T1000 (cell line): ENCODE measurements at regions not wholly inside any gene's neighbourhood (a gene's known extent, or its start where the extent isn't known, plus 50 kb on each side); places are given as distances from the start of the nearest gene placed in this dataset.

Experiments used
- DNase-seq: peaks from one replicate; lab custom pipeline; 2025; ENCODE audit warnings: mixed read lengths; lab: John Stamatoyannopoulos, UW

DNA sequence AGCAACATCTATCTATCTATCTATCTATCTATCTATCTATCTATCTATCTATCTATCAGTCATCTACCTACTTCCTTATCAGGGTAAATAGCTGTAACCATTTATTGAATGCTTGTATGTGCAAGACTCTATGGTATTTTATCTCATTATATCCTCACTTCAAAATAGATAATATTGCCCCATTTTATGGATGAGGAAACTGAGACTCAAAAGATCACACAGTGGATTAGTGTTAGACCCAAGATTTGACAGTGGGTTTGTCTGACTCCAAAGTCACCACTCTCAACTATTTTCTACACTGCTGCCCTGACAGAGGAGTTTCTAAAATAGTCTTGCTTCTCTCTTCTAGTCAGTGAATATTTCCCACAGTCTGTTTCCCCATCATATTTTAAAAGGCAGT, 94.3 kb upstream of the NR3C1 start:
- DNase-seq = no peak

- no peak for DNase-seq
Measured at GRCh38 chr5:143496943-143497342, 93.5 kb upstream of the NR3C1 start.

GRCh38 chr5:143495821-143496275, 92.4 kb upstream of the NR3C1 start:
- no peak for DNase-seq

DNA sequence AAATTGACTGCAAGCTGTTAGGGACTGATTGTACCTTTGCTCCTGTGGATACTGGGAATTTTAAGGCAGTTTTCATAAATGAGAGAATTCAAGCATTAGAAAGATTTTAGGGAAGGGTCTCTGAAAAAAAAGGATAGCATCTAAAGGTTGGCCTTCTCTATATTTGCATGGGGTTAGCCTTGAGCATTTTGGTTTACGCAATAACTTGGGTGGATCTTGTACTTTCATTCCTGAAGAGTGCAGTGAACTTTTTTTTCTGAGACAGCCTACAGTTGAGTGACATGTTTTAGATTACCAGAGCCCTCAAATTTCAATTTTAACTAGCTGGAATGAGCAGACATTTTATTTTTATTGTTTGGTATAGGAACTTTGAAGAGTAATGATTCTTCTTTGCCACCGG, 91.6 kb upstream of the NR3C1 start:
- DNase-seq = no peak

DNA sequence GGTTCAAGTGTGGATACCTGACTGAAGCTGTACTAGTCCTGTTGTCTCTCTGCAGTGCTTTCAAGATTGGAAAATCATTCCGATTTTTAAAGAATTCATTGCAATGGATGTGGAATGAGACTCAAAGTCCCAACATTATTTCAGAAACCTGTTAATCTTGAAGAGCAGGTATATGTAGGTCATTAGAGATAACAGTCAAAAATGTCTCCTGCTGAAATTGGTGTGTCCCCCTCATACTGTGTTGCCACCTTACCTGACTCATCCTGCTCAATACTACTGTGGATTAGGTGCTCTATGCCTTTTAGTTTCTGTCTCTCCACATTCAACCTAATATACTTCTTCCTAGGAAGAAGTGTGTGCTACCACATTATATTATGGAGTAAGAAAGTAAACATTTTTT, 91.1 kb upstream of the NR3C1 start:
- DNase-seq = no peak

DNA sequence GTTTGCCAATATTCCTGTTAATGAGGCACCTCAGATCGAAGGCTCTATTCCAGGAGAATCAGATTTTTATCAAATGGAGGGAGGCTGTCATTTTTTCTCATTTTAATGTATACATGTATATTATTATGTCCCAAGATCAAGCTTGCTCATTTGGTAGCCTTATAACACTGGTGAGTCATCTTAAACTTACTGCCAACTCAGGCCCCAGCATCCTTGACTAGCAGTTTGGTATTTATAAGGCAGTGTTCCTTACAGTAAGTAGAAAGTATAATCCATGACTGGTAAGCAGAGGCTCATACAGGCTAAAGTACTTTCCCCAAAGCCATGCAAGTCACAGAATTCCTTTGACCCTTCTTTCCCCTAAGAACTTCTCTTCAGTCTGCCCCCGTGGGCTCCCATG, 90.7 kb upstream of the NR3C1 start:
- peak; percentile 14 for DNase-seq

GRCh38 chr5:143492783-143493182, 89.3 kb upstream of the NR3C1 start:
- DNase-seq = no peak

DNA sequence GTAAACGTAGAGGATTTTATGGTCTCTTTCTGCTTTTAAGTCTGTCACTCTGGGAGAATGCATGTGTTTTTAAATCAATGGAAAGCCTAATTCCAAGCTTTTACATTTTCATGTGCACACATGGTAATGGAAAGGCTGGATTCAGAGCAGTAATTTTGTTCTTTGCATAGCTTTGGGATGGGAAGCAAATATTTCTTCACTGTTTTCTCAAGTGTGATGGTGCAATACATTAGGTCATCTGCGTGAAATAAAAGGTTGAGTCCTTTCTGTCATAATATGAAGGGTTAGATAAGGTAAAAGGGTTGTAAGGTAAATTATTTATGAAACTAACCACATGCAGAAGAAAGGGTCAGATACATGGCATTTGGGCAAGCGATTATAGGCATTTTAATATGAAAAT, 88.2 kb upstream of the NR3C1 start:
- DNase-seq = no peak

GRCh38 chr5:143488381-143488780, 84.9 kb upstream of the NR3C1 start:
- DNase-seq = no peak

DNA sequence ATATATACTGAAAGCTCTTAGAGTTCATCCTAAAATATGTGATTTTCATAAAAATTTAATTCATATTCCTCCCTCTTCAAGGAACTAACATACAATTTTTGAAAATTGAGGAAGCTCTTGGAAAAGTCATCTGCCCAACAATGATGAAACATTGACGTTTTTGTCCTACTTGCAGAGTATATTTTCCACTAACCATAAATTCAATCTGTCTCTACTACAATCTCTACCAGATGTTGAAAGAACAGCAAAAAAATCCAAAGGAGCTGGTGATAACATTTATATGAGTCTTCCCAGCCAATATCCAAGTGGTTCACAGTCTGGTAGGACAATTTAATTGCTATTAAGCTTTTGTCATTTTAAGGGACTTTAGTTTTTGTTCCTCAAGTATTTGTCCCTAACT, 81.1 kb upstream of the NR3C1 start:
- DNase-seq = no peak

DNA sequence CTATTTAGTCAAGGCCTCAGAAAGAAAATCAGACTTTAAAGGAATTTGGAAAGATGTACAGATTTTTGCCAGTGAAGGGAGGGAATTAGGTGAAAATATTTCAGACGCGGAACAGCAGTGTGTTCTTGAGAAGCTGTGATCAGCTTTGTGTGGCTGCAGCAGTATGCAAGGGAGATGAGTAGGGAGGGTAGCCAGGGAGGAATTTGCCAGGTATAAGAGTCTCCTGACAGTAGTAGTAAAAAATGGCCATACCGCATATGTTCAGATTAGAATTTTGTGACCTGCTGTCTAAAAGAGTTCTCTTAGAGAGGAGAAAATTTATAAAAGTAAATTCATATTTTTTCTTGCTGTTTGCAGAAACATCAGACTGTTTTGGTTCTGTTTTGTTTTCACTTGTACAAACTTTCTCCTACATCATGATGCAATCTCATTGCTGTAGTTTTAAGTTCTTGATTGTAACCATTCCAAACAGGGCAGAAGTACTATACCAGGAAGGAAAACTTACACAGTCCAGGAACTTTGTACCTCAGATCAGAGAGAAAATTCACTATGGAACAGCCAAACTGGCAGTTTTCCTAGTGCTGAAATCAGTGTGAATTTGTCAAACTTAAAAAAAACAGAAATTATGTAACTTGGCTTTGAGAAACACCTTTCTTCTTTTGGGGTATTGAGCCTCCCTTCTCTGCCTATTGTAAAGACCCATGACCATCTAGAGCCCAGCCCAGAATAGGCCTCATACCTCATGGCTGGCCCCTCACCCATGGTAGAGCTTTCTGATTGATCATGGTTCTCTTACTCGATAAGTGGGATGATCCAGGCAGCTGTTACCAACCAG, 78.4 kb upstream of the NR3C1 start:
- no peak for DNase-seq

DNA sequence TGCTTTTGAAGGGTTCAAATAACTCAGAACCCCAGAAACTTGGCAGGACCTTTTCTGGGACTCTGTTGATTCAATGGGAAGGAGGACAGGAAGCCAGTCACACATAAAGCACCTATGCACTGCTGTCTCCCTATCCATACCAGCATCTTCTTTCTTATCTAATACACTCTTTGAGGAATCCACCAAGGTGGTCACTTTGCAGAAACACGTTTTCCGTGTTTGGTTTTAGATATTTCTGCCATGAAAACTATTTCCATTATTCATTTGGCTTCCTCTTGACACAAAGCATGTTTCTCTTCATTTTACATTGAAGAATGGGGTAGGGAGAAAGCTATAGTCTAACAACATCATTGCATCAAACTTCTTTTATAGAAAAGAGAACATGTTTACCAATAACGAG, 76.5 kb upstream of the NR3C1 start:
- no peak for DNase-seq

DNA sequence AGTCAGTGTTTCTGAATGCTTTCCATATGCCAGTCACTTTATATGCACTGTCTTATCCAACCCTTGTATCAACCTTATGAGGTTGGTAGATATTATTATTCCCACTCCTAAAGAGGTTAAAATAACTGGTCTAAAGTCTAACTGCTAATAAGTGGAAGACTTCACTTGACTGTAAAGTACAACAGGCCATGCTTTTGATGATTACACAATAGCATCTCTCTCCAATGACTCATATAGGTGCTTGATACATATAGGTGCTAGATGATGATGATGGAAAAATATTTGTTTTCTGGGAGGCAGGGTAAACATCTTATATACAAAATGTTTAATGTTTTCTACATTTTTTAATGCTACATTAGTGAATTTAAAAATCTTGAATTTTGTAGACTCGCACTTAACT, 75.9 kb upstream of the NR3C1 start:
- no peak for DNase-seq

GRCh38 chr5:143476601-143477211, 73.2 kb upstream of the NR3C1 start:
- no peak for DNase-seq

- no peak for DNase-seq
Measured at GRCh38 chr5:143474616-143475015, 71.1 kb upstream of the NR3C1 start.

DNA sequence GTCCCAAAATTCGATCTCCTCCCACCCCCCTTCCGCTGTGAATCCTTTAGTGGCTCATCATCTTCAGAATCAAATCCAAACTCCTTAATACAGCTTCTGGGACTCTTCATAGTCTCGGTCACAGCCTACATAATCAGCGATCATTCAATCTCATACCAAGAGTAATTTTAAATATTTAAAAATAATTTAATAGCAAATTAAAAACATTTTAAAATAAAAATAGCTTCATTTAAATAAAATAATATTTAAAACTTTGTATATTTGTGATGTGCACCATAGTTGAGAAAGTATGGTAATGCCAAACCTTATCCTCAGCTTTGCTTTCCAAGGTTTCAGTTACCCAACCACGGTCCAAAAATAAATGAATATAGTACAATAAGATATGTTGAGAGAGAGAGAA, 70.0 kb upstream of the NR3C1 start:
- DNase-seq = no peak

DNA sequence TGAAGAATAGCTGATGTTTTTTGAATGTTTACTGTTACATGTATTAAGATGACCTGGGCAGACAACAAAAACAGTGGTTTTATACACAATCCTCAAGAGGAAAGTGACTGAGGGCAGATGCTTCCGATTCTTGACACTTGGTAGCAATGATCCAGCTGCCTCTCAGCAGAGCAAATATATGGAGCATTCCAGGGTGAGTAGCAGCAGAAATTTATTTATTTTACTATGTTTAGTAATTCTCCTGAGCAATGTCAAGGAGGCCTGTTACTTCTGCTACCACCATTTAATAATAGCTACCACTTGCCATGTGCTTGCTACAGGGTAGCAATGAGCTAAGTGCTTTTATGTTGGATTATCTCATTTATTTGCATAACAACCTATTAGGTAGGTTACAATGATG, 69.1 kb upstream of the NR3C1 start:
- DNase-seq = no peak

GRCh38 chr5:143471666-143472464, 68.4 kb upstream of the NR3C1 start:
- DNase-seq = no peak

DNA sequence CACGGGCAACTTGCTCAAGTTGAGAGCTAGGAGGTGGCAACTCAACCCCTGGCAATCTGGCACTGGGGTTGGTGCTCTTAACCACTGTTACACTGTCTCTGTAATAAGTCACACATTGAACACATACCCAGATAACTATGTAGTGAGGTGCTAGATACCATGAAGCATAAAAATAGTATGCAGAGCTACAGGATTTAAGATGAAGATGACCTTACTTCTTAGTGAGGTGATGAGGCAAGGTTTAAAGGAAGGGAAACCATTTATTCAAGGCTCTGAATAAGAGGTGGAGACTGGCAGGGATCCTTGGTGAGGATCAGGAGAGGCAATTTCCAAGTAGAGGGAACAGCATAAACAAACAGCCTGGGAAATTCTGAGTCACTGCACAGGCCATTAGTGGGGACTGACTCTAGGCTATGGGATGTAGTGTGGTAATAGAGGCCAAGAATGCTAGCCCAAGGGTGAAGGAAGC, 67.6 kb upstream of the NR3C1 start:
- DNase-seq = peak; percentile 4

- DNase-seq = no peak
Measured at GRCh38 chr5:143470120-143470519, 66.6 kb upstream of the NR3C1 start.

- no peak for DNase-seq
Measured at GRCh38 chr5:143469125-143469524, 65.6 kb upstream of the NR3C1 start.

DNA sequence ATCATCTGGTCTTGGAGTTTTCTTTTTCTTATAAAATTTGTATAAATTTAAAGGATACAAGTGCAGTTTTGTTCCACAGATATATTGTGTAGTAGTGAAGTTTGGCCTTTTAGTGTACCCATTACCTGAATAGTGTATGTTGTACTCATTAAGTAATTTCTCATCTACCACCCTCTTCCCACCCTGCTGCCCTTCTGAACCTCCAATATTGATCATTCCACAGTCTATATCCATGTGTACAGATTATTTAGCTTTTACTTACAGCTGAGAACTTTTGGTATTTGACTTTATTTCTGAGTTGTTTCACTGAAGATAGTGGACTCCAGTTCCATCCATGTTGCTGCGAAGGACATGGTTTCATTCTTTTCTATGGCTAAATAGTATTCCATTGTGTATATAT, 63.1 kb upstream of the NR3C1 start:
- no peak for DNase-seq
